OCI-LY7 (cell line): ENCODE measurements at regions not wholly inside any gene's neighbourhood (a gene's known extent, or its start where the extent isn't known, plus 50 kb on each side); places are given as distances from the start of the nearest gene placed in this dataset.

Source experiments
- BruUV-seq: library from RNA; stranded (reverse); fragments of 400-500 nt; replicated peaks from 2 replicates; lab custom pipeline; 2021; lab: Mats Ljungman, UMichigan
- CTCF ChIA-PET: fragments of 300-600 bp; sonication (Branson Sonifier 250); formaldehyde crosslinking; loops from one replicate; lab custom pipeline; 2022; ENCODE audit warnings: antibody characterized with exemption; ENCODE audit not compliant: unreplicated experiment; lab: Charles Lee
- POLR2A ChIA-PET: fragments of 300-600 bp; sonication (Branson Sonifier 250); formaldehyde crosslinking; loops from one replicate; lab custom pipeline; 2022; ENCODE audit warnings: antibody characterized with exemption; lab: Charles Lee
- DNase-seq: peaks from one replicate; pipeline ENCODE4 v3.0.0-alpha.2; 2015; ENCODE audit warnings: low spot score
- H2AFZ ChIP-seq: fragments of 200-600 bp; sonication (generic), shearing (Covaris generic); 2 replicates; pipeline ENCODE4 v1.6.1; 2014; ENCODE audit warnings: mild to moderate bottlenecking, antibody characterized with exemption, low read length, moderate library complexity
- H3K27ac ChIP-seq: fragments of 200-600 bp; sonication (generic); 2 replicates; pipeline ENCODE4 v1.5.1; 2014; ENCODE audit warnings: mixed run types, low read depth, mild to moderate bottlenecking, moderate library complexity, low read length, inconsistent platforms; ENCODE audit not compliant: poor library complexity, severe bottlenecking
- H3K36me3 ChIP-seq: fragments of 200-600 bp; sonication (generic); 2 replicates; pipeline ENCODE4 v1.6.1; 2014; ENCODE audit warnings: mild to moderate bottlenecking, antibody characterized with exemption, low read length, moderate library complexity, mixed read lengths; ENCODE audit not compliant: insufficient read depth
- H3K4me1 ChIP-seq: fragments of 200-600 bp; sonication (generic); 2 replicates; pipeline ENCODE4 v1.5.1; 2014; ENCODE audit warnings: mild to moderate bottlenecking, low read length; ENCODE audit not compliant: insufficient read depth, poor library complexity, severe bottlenecking
- H3K4me2 ChIP-seq: fragments of 200-600 bp; sonication (generic); 2 replicates; pipeline ENCODE4 v1.6.1; 2014; ENCODE audit warnings: mild to moderate bottlenecking, low read length
- H3K4me3 ChIP-seq: fragments of 200-600 bp; sonication (generic); 2 replicates; pipeline ENCODE4 v1.5.1; 2014; ENCODE audit warnings: mild to moderate bottlenecking, low read depth, low read length; ENCODE audit not compliant: poor library complexity, severe bottlenecking
- H3K79me2 ChIP-seq: fragments of 200-600 bp; sonication (generic); 2 replicates; pipeline ENCODE4 v1.6.1; 2016; ENCODE audit warnings: low read depth, mild to moderate bottlenecking, low read length, moderate library complexity, mixed read lengths; ENCODE audit not compliant: insufficient read depth
- H3K9me2 ChIP-seq: fragments of 200-600 bp; sonication (generic); 2 replicates; pipeline ENCODE4 v1.6.1; 2016; ENCODE audit warnings: mild to moderate bottlenecking, low read length, mixed read lengths; ENCODE audit not compliant: insufficient read depth
- H3K9me3 ChIP-seq: fragments of 200-600 bp; sonication (generic); 2 replicates; pipeline ENCODE4 v1.6.1; 2014; ENCODE audit warnings: mild to moderate bottlenecking, mixed run types, low read length, mixed read lengths
- H4K20me1 ChIP-seq: fragments of 200-600 bp; sonication (generic); 2 replicates; pipeline ENCODE4 v1.6.1; 2014; ENCODE audit warnings: mild to moderate bottlenecking, antibody characterized with exemption, low read length, moderate library complexity, mixed read lengths; ENCODE audit not compliant: insufficient read depth
- CTCF ChIP-seq: fragments of 200-600 bp; sonication (generic); conservative IDR thresholded peaks from 2 replicates; pipeline ENCODE4 v1.5.1; 2014; ENCODE audit warnings: mild to moderate bottlenecking, antibody characterized with exemption, low read length, moderate library complexity, mixed read lengths
- EZH2phosphoT487 ChIP-seq: fragments of 200-600 bp; sonication (generic); IDR thresholded peaks from 2 replicates; pipeline ENCODE4 v1.6.1; 2018; ENCODE audit warnings: low read depth, borderline replicate concordance, mild to moderate bottlenecking, mixed run types, antibody characterized with exemption, low read length, moderate library complexity, mixed read lengths
- intact Hi-C: fragments of 100-400 bp; cut with micrococcal nuclease; formaldehyde crosslinking; loops from one replicate; pipeline ENCODE4 v1.10.0; 2022; ENCODE audit not compliant: unreplicated experiment

GRCh38 chr6:108774555-108774954 lies 73.7 kb upstream of the ARMC2 start:
- H3K4me2 ChIP-seq = no peak overlapping the region
- peaks cover 6% of the 10 kb centered on the region for H3K4me1 ChIP-seq
- no peak for DNase-seq
- ChIA-PET CTCF (no interaction called here), POLR2A (interaction anchor here (0.5 kb wide), 1 partner anchor 126 kb away, joined by 6 read pairs; no protein-coding TSS in a partner anchor)
- BruUV-seq = no TSS peak
- H3K4me3 ChIP-seq = no peak overlapping the region
- TF ChIP-seq EZH2phosphoT487 (no peak), CTCF (no peak)
- intact Hi-C loops = no loop called here
- no peaks in the 10 kb centered on the region for H3K9me2 ChIP-seq
- H2AFZ ChIP-seq = no peak overlapping the region
- H3K27ac ChIP-seq = no peak overlapping the region
- H3K9me3 ChIP-seq = no peaks in the 10 kb centered on the region
- H4K20me1 ChIP-seq = no peaks in the 10 kb centered on the region
- H3K36me3 ChIP-seq = no peaks in the 10 kb centered on the region
- H3K79me2 ChIP-seq = no peaks in the 10 kb centered on the region

- ChIA-PET CTCF (no interaction called here), POLR2A (interaction anchor here (0.7 kb wide), 1 partner anchor 335 kb away, joined by 3 read pairs; no protein-coding TSS in a partner anchor)
- no peak for DNase-seq
- H3K4me2 ChIP-seq = no peak overlapping the region
- H4K20me1 ChIP-seq = no peaks in the 10 kb centered on the region
- H3K4me3 ChIP-seq = no peak overlapping the region
- no peaks in the 10 kb centered on the region for H3K36me3 ChIP-seq
- no peaks in the 10 kb centered on the region for H3K79me2 ChIP-seq
- TF ChIP-seq EZH2phosphoT487 = no peak
- H3K9me3 ChIP-seq = no peaks in the 10 kb centered on the region
- peaks cover 17% of the 10 kb centered on the region for H3K4me1 ChIP-seq
- no peaks in the 10 kb centered on the region for H3K9me2 ChIP-seq
- BruUV-seq = no TSS peak
- no peak overlapping the region for H3K27ac ChIP-seq
- no peak overlapping the region for H2AFZ ChIP-seq
- intact Hi-C loops = no loop called here
These were observed 70.7 kb upstream of the ARMC2 start for GRCh38 chr6:108777536-108777935.

GRCh38 chr6:108778421-108779186 lies 69.6 kb upstream of the ARMC2 start:
- Histone ChIP-seq H3K4me3 (no peak overlapping the region), H3K79me2 (no peaks in the 10 kb centered on the region), H3K4me1 (peaks cover 17% of the 10 kb centered on the region), H2AFZ (no peak overlapping the region), H3K27ac (no peak overlapping the region), H3K4me2 (no peak overlapping the region), H4K20me1 (no peaks in the 10 kb centered on the region), H3K36me3 (no peaks in the 10 kb centered on the region), H3K9me3 (no peaks in the 10 kb centered on the region), H3K9me2 (no peaks in the 10 kb centered on the region)
- intact Hi-C loops = no loop called here
- no TSS peak for BruUV-seq
- POLR2A ChIA-PET = interaction anchor here (2.2 kb wide), 1 partner anchor 8 kb away, joined by 4 read pairs; no protein-coding TSS in a partner anchor
- TF ChIP-seq EZH2phosphoT487 (no peak), CTCF (no peak)
- CTCF ChIA-PET = no interaction called here
- no peak for DNase-seq
